ENCODE measurements at regions not wholly inside any gene's neighbourhood (a gene's known extent, or its start where the extent isn't known, plus 50 kb on each side); places are given as distances from the start of the nearest gene placed in this dataset.

DNA sequence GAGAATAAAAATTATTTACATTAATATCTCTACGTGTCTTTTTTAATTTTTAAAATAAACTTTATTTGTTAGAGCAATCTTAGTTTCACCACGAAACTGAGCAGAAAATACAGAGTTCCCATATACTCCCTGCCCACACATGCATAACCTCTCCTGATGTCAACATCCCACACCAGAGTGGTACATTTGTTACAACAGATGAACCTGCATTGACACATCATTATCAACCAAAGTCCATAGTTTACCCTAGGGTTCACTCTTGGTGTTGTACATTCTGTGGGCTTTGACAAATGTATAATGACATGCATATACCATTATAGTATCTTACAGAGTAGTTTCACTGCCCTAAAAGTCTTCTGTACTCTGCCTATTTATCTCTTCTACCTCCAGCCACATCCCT, 110.6 kb upstream of the OTUD4 start:
- Histone ChIP-seq H3K9me3 (no peaks in the 10 kb centered on the region), H3K27me3 (no peaks in the 10 kb centered on the region), H3K4me3 (no peak overlapping the region), H3K27ac (replicated peaks in 1 of 4) (no peak overlapping the region), H3K36me3 (no peaks in the 10 kb centered on the region), H3K4me1 (peaks cover 0 to 16% (median 11%) of the 10 kb centered on the region in 4 donors)
- no peak for TF ChIP-seq POLR2AphosphoS5 (IDR thresholded peaks at IDR 0.05)
- no peak for TF ChIP-seq EP300 (IDR thresholded peaks at IDR 0.05)
- DNase-seq (ENCODE audit: extremely low spot score), result no peak
- intact Hi-C loops (cut with DNase I), result no loop called here
- WGBS, result 90% methylated on average over 2 of the region's 2 CpGs

DNA sequence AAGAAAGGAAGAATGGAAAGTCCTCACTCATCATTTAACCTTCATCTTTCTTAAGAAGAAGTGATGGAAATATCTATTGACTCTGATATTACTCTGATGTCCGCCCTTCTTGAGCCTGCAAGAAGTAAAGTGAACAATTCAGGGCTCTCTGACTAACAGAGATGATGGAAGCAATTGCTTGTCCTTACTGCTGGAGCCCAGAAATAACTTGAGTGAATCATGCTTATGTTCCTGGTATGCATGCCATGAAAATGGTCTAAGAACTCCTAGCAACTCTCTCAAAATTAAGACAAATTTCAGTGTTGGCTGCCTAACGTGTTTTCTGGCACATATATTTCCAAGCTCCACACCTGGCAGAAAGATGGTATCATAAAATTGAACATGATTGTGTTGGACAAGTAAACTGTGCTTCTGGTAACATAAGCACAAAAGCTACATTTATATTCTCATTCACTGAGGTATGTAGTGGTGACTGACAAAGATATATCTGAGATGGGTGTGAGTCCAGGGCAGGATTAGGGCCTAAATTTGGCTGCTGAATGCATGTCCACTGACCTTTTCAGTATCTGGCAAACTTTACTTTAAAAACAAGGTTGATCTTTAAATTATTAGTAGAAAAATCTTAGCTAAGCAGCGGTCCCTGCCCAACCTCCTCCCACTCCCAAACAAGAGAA, 109.2 kb upstream of the OTUD4 start:
- intact Hi-C loops (cut with DNase I), result no loop called here
- 49% methylated on average over 3 of the region's 3 CpGs for WGBS
- DNase-seq (ENCODE audit: extremely low spot score), result no peak

DNA sequence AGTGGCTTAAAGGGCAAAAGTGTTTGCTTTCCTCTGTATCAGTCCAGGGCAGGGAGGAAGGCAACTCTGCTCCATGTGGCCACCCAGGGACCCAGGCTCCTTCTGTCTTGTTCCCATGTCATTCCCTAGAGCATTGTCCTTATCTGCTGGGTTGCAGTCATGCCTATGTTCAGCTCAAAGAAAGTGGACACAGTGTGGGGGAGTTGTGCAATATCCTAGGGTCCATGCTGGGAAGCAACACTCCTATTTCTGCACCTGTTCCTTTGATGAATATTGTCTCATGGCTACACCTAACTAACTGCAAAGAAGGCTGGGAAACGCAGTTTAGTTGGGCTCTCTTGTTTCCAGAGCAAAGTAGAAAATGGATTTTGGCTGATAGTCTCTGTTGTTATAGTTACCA, 107.0 kb upstream of the OTUD4 start:
- intact Hi-C loops (cut with DNase I), result no loop called here
- Histone ChIP-seq H3K36me3 (no peaks in the 10 kb centered on the region), H3K4me1 (peaks cover 0 to 16% (median 11%) of the 10 kb centered on the region in 4 donors), H3K9me3 (no peaks in the 10 kb centered on the region), H3K4me3 (no peak overlapping the region), H3K27ac (replicated peaks in 1 of 4) (no peak overlapping the region), H3K27me3 (no peaks in the 10 kb centered on the region)
- no peak for DNase-seq (ENCODE audit: extremely low spot score)
- WGBS, result 83% methylated on average over 1 of the region's 1 CpG
- TF ChIP-seq EP300 (IDR thresholded peaks at IDR 0.05), result no peak
- no peak for TF ChIP-seq POLR2A (IDR thresholded peaks at IDR 0.05; ENCODE audit: low read depth)
- TF ChIP-seq, protein P1, sequence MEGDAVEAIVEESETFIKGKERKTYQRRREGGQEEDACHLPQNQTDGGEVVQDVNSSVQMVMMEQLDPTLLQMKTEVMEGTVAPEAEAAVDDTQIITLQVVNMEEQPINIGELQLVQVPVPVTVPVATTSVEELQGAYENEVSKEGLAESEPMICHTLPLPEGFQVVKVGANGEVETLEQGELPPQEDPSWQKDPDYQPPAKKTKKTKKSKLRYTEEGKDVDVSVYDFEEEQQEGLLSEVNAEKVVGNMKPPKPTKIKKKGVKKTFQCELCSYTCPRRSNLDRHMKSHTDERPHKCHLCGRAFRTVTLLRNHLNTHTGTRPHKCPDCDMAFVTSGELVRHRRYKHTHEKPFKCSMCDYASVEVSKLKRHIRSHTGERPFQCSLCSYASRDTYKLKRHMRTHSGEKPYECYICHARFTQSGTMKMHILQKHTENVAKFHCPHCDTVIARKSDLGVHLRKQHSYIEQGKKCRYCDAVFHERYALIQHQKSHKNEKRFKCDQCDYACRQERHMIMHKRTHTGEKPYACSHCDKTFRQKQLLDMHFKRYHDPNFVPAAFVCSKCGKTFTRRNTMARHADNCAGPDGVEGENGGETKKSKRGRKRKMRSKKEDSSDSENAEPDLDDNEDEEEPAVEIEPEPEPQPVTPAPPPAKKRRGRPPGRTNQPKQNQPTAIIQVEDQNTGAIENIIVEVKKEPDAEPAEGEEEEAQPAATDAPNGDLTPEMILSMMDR (IDR thresholded peaks at IDR 0.05), result no peak
- TF ChIP-seq POLR2AphosphoS5 (IDR thresholded peaks at IDR 0.05), result no peak

More for the DNA sequence above, 109.2 kb upstream of the OTUD4 start:
- H3K36me3 ChIP-seq, result no peaks in the 10 kb centered on the region
- peak overlapping the region in 3 of 4 donors; percentile 22 to 53 (median 37) for H3K27ac ChIP-seq (replicated peaks in 1 of 4)
- peaks cover 0 to 16% (median 11%) of the 10 kb centered on the region in 4 donors for H3K4me1 ChIP-seq
- H3K9me3 ChIP-seq, result no peaks in the 10 kb centered on the region
- TF ChIP-seq EP300 (IDR thresholded peaks at IDR 0.05) (no peak), POLR2A (IDR thresholded peaks at IDR 0.05; ENCODE audit: low read depth) (no peak), POLR2AphosphoS5 (IDR thresholded peaks at IDR 0.05) (no peak)
- TF ChIP-seq, protein P1 (IDR thresholded peaks at IDR 0.05), result no peak
- H3K4me3 ChIP-seq, result no peak overlapping the region
- no peaks in the 10 kb centered on the region for H3K27me3 ChIP-seq

DNA sequence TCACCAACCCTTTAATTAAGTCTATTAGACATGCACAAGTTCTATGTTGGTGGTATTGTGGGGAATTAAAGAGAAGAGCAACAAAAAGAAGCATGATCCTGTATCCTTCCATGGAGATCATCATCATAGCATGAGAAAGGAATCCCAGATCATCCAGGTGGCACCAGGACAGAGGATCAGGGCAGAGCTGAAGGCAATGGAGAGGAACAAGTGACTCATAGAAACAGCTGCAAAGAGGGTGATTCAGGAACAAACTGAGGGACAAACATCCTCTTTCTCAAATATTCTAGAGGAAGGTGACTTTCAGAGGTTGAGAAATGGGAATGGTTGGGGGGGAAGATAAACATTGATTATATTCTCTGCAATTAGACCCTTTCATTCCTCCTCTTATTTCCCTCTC, 105.5 kb upstream of the OTUD4 start:
- Histone ChIP-seq H3K36me3 (no peaks in the 10 kb centered on the region), H3K9me3 (no peaks in the 10 kb centered on the region), H3K27me3 (no peaks in the 10 kb centered on the region), H3K4me3 (no peak overlapping the region), H3K4me1 (peaks cover 0 to 16% (median 11%) of the 10 kb centered on the region in 4 donors), H3K27ac (replicated peaks in 1 of 4) (no peak overlapping the region)
- TF ChIP-seq EP300 (IDR thresholded peaks at IDR 0.05), result no peak
- TF ChIP-seq POLR2AphosphoS5 (IDR thresholded peaks at IDR 0.05), result no peak
- TF ChIP-seq POLR2A (IDR thresholded peaks at IDR 0.05; ENCODE audit: low read depth), result no peak
- TF ChIP-seq, protein P1 (IDR thresholded peaks at IDR 0.05), result no peak
- DNase-seq (ENCODE audit: extremely low spot score), result no peak
- intact Hi-C loops (cut with DNase I), result no loop called here

DNA sequence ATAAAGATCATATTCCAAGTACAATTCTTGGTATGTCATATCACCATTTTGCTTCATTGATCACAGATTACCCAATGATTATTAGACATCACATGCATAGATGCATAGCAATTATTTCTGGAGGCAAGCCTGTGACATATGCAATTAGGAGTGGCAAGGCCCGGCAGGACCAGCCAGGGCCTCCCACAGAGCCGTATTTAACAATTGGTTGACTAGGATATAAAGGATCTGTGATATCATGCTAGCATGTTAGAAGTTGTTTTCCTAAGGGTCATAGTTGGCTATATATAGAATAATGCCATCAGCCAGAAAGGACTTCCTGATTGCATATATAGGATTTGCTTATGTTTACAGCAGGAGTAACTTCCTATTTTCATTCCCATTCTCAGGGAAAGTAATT, 103.5 kb upstream of the OTUD4 start:
- H3K27ac ChIP-seq (replicated peaks in 1 of 4), result no peak overlapping the region
- no peak overlapping the region for H3K4me3 ChIP-seq
- H3K27me3 ChIP-seq, result no peaks in the 10 kb centered on the region
- no peak for DNase-seq (ENCODE audit: extremely low spot score)
- no peak for TF ChIP-seq POLR2A (IDR thresholded peaks at IDR 0.05; ENCODE audit: low read depth)
- TF ChIP-seq EP300 (IDR thresholded peaks at IDR 0.05), result no peak
- TF ChIP-seq POLR2AphosphoS5 (IDR thresholded peaks at IDR 0.05), result no peak
- TF ChIP-seq, protein P1 (IDR thresholded peaks at IDR 0.05), result no peak
- H3K9me3 ChIP-seq, result no peaks in the 10 kb centered on the region
- no peaks in the 10 kb centered on the region for H3K36me3 ChIP-seq
- 85% methylated on average over 2 of the region's 2 CpGs for WGBS
- peaks cover 11 to 17% (median 13%) of the 10 kb centered on the region in 4 donors for H3K4me1 ChIP-seq
- intact Hi-C loops (cut with DNase I), result no loop called here
